Endodermal cell (in vitro differentiated cells): ENCODE measurements at regions not wholly inside any gene's neighbourhood (a gene's known extent, or its start where the extent isn't known, plus 50 kb on each side); places are given as distances from the start of the nearest gene placed in this dataset.
A peak's percentile ranks its signal among the peaks of the same experiment; 100 is the strongest.

Source experiments
- DNase-seq: peaks from one replicate; pipeline ENCODE4 v3.0.0-alpha.2; 2017
- H3K27ac ChIP-seq: 2 replicates; pipeline ENCODE4 v1.5.1; 2013; ENCODE audit warnings: mild to moderate bottlenecking, low read depth, low read length, moderate library complexity
- H3K27me3 ChIP-seq: 2 replicates; pipeline ENCODE4 v1.6.1; 2013; ENCODE audit warnings: mild to moderate bottlenecking, low read length, moderate library complexity; ENCODE audit not compliant: insufficient read depth, control insufficient read depth, poor library complexity, severe bottlenecking
- H3K36me3 ChIP-seq: 2 replicates; pipeline ENCODE4 v1.7.0; 2013; ENCODE audit warnings: mild to moderate bottlenecking, low read length, moderate library complexity; ENCODE audit not compliant: control insufficient read depth, insufficient read depth
- H3K4me1 ChIP-seq: one replicate; pipeline ENCODE4 v1.7.0; 2013; ENCODE audit warnings: low read length; ENCODE audit not compliant: control insufficient read depth, insufficient read depth
- H3K4me3 ChIP-seq: 2 replicates; pipeline ENCODE4 v1.5.1; 2013; ENCODE audit warnings: mild to moderate bottlenecking, low read length, moderate library complexity
- H3K9ac ChIP-seq: 2 replicates; pipeline ENCODE4 v1.6.1; 2013; ENCODE audit warnings: mild to moderate bottlenecking, low read length, moderate library complexity; ENCODE audit not compliant: poor library complexity, severe bottlenecking; ENCODE audit errors: extremely low read depth
- H3K9me3 ChIP-seq: 2 replicates; pipeline ENCODE4 v1.6.1; 2013; ENCODE audit warnings: mild to moderate bottlenecking, low read length, moderate library complexity; ENCODE audit not compliant: control insufficient read depth
- H3K27ac Mint-ChIP-seq: 2 replicates; pipeline ENCODE4 v1.8.0; 2020; ENCODE audit warnings: mixed read lengths
- H3K27me3 Mint-ChIP-seq: 2 replicates; pipeline ENCODE4 v1.8.0; 2021; ENCODE audit warnings: mild to moderate bottlenecking, mixed read lengths; ENCODE audit not compliant: insufficient read depth
- H3K36me3 Mint-ChIP-seq: 2 replicates; pipeline ENCODE4 v1.8.0; 2020; ENCODE audit warnings: low read depth, mixed read lengths
- H3K4me1 Mint-ChIP-seq: 2 replicates; pipeline ENCODE4 v1.8.0; 2020; ENCODE audit warnings: mixed read lengths
- H3K4me3 Mint-ChIP-seq: 2 replicates; pipeline ENCODE4 v1.8.0; 2020; ENCODE audit warnings: mild to moderate bottlenecking, moderate library complexity, mixed read lengths
- H3K9me3 Mint-ChIP-seq: 2 replicates; pipeline ENCODE4 v1.8.0; 2020; ENCODE audit warnings: mild to moderate bottlenecking, mixed read lengths
- WGBS, 2 experiments: methylation state at CpG; one replicate each; pipeline versions ENCODE4 v1.1.5 to v1.1.7; 2013; ENCODE audit warnings: missing lambda C conversion rate in 2 of 2, mixed read lengths in 1 of 2; ENCODE audit not compliant: insufficient coverage in 1 of 2, insufficient read length in 1 of 2; 5-methylcytosine and 5-hydroxymethylcytosine counted together
- TF ChIP-seq, protein P1 (sequence below): fragments of 200-600 bp; sonication (generic); conservative IDR thresholded peaks from 2 replicates; pipeline ENCODE4 v1.5.0; 2021; ENCODE audit warnings: antibody characterized with exemption, mild to moderate bottlenecking

DNA sequence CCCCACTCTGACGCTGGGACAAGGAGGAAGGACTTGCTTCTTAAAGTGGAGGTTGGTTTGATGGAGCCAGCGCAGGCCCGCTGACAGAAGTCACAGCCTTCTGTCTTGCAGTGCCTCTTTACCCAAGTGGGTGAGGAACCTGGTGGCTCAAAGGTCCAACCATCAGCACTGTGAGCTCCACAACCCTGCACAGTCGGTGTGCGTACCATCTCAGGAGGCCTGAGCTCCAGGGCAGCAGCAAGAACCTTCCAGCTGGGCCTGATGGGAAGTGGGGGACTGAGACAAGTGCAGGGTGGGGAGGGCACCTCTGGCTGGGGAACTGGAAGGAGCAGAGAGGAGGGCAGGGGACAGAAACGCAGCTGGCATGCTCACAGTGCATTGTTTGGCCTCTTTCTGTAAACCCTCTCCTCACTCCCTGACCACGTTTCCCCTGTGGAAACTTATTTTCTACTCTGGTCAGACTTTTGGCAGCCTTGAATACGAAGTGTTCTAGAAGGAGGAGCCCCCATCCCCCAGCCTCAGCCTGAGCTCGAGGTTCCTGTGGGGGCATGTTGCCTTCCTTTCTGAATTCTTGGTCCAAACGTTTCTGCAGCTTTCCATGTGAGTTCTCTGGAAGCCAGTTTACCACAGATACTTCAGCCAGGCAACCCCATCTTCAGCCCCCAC lies 178.5 kb upstream of the PITX1 start:
- no peak overlapping the region for H3K27ac ChIP-seq
- H3K9ac ChIP-seq, result no peak overlapping the region
- H3K4me1 Mint-ChIP-seq, result peaks cover 2% of the 10 kb centered on the region
- H3K9me3 ChIP-seq, result no peaks in the 10 kb centered on the region
- 90 to 91% methylated on average over 7 to 10 of the region's 10 CpGs for WGBS, 2 experiments
- no peak overlapping the region for H3K4me3 Mint-ChIP-seq
- TF ChIP-seq, protein P1, sequence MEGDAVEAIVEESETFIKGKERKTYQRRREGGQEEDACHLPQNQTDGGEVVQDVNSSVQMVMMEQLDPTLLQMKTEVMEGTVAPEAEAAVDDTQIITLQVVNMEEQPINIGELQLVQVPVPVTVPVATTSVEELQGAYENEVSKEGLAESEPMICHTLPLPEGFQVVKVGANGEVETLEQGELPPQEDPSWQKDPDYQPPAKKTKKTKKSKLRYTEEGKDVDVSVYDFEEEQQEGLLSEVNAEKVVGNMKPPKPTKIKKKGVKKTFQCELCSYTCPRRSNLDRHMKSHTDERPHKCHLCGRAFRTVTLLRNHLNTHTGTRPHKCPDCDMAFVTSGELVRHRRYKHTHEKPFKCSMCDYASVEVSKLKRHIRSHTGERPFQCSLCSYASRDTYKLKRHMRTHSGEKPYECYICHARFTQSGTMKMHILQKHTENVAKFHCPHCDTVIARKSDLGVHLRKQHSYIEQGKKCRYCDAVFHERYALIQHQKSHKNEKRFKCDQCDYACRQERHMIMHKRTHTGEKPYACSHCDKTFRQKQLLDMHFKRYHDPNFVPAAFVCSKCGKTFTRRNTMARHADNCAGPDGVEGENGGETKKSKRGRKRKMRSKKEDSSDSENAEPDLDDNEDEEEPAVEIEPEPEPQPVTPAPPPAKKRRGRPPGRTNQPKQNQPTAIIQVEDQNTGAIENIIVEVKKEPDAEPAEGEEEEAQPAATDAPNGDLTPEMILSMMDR, result no peak
- H3K27me3 ChIP-seq, result peaks cover 4% of the 10 kb centered on the region
- H3K4me1 ChIP-seq, result no peaks in the 10 kb centered on the region
- peaks cover 29% of the 10 kb centered on the region for H3K27me3 Mint-ChIP-seq
- no peaks in the 10 kb centered on the region for H3K36me3 ChIP-seq
- H3K36me3 Mint-ChIP-seq, result no peaks in the 10 kb centered on the region
- no peak overlapping the region for H3K27ac Mint-ChIP-seq
- DNase-seq, result peak; percentile 40
- H3K9me3 Mint-ChIP-seq, result no peaks in the 10 kb centered on the region
- H3K4me3 ChIP-seq, result no peak overlapping the region

DNA sequence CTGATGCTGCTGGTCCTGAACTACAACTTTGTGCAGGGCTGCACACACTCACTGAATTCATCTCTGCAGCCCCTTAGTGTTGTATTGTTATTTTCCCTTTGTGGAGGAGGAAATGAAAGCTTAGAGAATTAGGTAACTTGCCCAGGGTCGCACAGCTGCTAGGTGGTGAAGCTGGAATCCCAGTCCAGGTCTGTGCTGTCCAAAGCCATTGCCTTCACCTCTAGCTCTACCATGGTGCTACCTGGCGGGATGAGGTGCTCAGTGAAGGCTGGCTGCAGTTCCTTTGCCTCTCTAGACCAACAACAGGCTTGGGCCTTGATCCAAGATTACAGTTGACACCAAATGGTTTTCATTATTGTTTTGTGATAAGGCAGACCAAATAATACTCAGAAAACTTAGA lies 177.8 kb upstream of the PITX1 start:
- peak; percentile 21 for DNase-seq

DNA sequence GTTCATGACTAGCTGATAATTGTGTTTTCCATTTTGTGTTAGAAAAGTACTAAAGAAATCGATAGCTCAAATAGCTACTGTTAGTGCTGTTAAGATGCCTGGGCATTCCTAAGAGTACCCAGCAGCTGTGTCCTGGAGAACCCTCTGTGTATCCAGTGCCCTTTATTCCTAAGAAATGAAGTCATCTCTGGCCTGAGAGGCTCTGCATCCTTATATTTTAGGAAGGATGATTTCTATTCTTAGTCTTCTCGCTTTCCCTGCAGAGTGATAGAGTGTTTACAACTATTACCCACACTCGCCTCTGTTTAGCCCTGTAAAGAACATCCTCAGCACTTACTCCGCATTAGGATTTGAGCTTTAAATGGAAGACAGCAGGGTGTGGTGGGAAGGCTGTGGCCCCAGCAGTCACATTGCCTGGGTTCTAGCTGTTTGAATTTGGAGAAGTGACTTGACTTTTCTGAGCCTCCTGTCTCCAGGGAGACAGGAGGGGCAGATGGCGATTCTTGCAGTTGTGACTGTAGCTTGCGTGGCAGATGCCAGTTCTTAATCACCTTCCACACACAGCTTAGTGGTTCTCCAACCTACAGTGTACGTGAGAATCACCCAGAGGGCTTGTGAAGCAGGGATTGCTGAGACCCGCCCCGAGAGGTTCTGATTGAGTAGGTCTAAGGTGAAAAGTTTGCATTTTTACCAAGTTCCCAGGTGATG lies 177.2 kb upstream of the PITX1 start:
- TF ChIP-seq, protein P1, result no peak
- peaks cover 2% of the 10 kb centered on the region for H3K4me1 Mint-ChIP-seq
- no peak overlapping the region for H3K4me3 Mint-ChIP-seq
- H3K27ac ChIP-seq, result no peak overlapping the region
- no peaks in the 10 kb centered on the region for H3K36me3 Mint-ChIP-seq
- peaks cover 4% of the 10 kb centered on the region for H3K27me3 ChIP-seq
- peaks cover 29% of the 10 kb centered on the region for H3K27me3 Mint-ChIP-seq
- H3K4me1 ChIP-seq, result no peaks in the 10 kb centered on the region
- peak; percentile 30 for DNase-seq
- H3K9me3 Mint-ChIP-seq, result no peaks in the 10 kb centered on the region
- H3K9ac ChIP-seq, result no peak overlapping the region
- no peak overlapping the region for H3K4me3 ChIP-seq
- H3K9me3 ChIP-seq, result no peaks in the 10 kb centered on the region
- no peak overlapping the region for H3K27ac Mint-ChIP-seq
- H3K36me3 ChIP-seq, result no peaks in the 10 kb centered on the region
- 92 to 95% methylated on average over 2 to 9 of the region's 9 CpGs for WGBS, 2 experiments

More for the DNA sequence above, 177.8 kb upstream of the PITX1 start:
- TF ChIP-seq, protein P1, result no peak
- no peak overlapping the region for H3K4me3 ChIP-seq
- Mint-ChIP-seq H3K4me3 (no peak overlapping the region), H3K4me1 (peaks cover 2% of the 10 kb centered on the region), H3K9me3 (no peaks in the 10 kb centered on the region), H3K27ac (no peak overlapping the region), H3K36me3 (no peaks in the 10 kb centered on the region), H3K27me3 (peaks cover 29% of the 10 kb centered on the region)
- no peak overlapping the region for H3K27ac ChIP-seq
- peaks cover 4% of the 10 kb centered on the region for H3K27me3 ChIP-seq
- H3K9me3 ChIP-seq, result no peaks in the 10 kb centered on the region
- no peaks in the 10 kb centered on the region for H3K4me1 ChIP-seq
- H3K36me3 ChIP-seq, result no peaks in the 10 kb centered on the region
- H3K9ac ChIP-seq, result no peak overlapping the region
- 96 to 100% methylated on average over 1 to 2 of the region's 2 CpGs for WGBS, 2 experiments
